ENCODE measurements at regions not wholly inside any gene's neighbourhood (a gene's known extent, or its start where the extent isn't known, plus 50 kb on each side); places are given as distances from the start of the nearest gene placed in this dataset.
A peak's percentile ranks its signal among the peaks of the same experiment; 100 is the strongest.

DNA sequence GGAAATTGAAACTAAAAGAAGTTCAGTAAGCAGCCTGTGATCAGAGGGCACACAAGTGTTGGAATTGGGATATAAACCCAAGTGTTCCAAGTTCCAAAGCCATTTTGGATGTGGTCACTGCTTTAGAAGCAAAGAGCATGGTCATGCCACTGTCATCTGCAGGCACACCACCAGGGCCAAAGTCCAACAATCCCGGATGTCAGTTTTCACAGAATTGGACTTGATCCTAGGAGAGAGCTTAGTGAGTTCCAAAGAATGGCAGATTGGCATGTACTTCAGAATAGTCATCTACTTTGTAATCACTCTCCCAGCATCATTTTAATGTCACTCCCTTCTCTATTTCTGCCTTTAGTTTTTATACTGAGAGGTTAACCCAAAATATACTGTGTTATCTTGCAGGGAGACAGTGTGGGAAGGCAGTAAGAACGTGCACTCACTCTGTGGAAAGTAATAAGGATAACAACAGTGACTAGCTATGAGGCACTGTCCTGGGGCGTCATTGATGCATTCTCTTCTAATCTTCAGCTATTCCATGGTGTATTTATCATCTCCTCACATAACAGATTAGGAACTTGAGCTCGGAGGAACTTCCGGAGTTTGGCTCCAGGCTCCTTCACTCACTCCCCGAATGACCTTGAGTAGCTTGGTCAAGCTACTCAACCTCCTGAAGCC, 388.0 kb downstream of the ACTL7B start (continued):
- no peak for TF ChIP-seq ZNF362 (CRISPR knock-in tag; IDR thresholded peaks at IDR 0.05; ENCODE audit: borderline replicate concordance)
- no peak for TF ChIP-seq NONO (IDR thresholded peaks at IDR 0.05)
- TF ChIP-seq NONO (CRISPR knock-in tag; conservative IDR thresholded peaks at IDR 0.05) = no peak
- TF ChIP-seq NR0B2 (CRISPR knock-in tag; IDR thresholded peaks at IDR 0.05) = no peak
- no peak for TF ChIP-seq ZNF335 (CRISPR knock-in tag; IDR thresholded peaks at IDR 0.05)
- TF ChIP-seq, protein P1, sequence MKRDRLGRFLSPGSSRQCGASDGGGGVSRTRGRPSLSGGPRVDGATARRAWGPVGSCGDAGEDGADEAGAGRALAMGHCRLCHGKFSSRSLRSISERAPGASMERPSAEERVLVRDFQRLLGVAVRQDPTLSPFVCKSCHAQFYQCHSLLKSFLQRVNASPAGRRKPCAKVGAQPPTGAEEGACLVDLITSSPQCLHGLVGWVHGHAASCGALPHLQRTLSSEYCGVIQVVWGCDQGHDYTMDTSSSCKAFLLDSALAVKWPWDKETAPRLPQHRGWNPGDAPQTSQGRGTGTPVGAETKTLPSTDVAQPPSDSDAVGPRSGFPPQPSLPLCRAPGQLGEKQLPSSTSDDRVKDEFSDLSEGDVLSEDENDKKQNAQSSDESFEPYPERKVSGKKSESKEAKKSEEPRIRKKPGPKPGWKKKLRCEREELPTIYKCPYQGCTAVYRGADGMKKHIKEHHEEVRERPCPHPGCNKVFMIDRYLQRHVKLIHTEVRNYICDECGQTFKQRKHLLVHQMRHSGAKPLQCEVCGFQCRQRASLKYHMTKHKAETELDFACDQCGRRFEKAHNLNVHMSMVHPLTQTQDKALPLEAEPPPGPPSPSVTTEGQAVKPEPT (CRISPR knock-in tag; IDR thresholded peaks at IDR 0.05; ENCODE audit: low read depth) = no peak
- TF ChIP-seq EHMT2 (IDR thresholded peaks at IDR 0.05; ENCODE audit: borderline replicate concordance, low read depth, low read length) = peak; percentile 92
- TF ChIP-seq HES4 (CRISPR knock-in tag; IDR thresholded peaks at IDR 0.05; ENCODE audit: borderline replicate concordance) = no peak
- peak; percentile 34; the same call in 1 of the 2 replicates for TF ChIP-seq FOXA3 (CRISPR knock-in tag; IDR thresholded peaks at IDR 0.05)
- no peak for TF ChIP-seq HOXA5 (CRISPR knock-in tag; IDR thresholded peaks at IDR 0.05)
- TF ChIP-seq RNF219 (CRISPR knock-in tag; IDR thresholded peaks at IDR 0.05) = no peak
- TF ChIP-seq IKZF5 (CRISPR knock-in tag; IDR thresholded peaks at IDR 0.05) = peak; percentile 37; the same call in 1 of the 2 replicates
- TF ChIP-seq BATF2 (CRISPR knock-in tag; IDR thresholded peaks at IDR 0.05) = no peak
- no peak for TF ChIP-seq ZFP82 (CRISPR knock-in tag; IDR thresholded peaks at IDR 0.05; ENCODE audit: borderline replicate concordance)
- no peak for TF ChIP-seq RERE (CRISPR knock-in tag; IDR thresholded peaks at IDR 0.05; ENCODE audit: low read depth)

Measured in HepG2 (cell line).